Neural cell (in vitro differentiated cells): ENCODE measurements at regions not wholly inside any gene's neighbourhood (a gene's known extent, or its start where the extent isn't known, plus 50 kb on each side); places are given as distances from the start of the nearest gene placed in this dataset.

ENCODE experiments used
- H2AFZ ChIP-seq: fragments of 200-600, 300-800 bp; sonication (generic), shearing (Covaris generic); 2 replicates; pipeline ENCODE4 v1.6.0; 2014; ENCODE audit warnings: low read depth, mild to moderate bottlenecking, antibody characterized with exemption, low read length, moderate library complexity
- H3F3A ChIP-seq: fragments of 200-600 bp; shearing (Covaris generic); 2 replicates; pipeline ENCODE4 v1.6.1; 2016; ENCODE audit warnings: mild to moderate bottlenecking, moderate library complexity, mixed read lengths, antibody characterized with exemption, low read length; ENCODE audit not compliant: insufficient read depth, poor library complexity, severe bottlenecking
- H3K27ac ChIP-seq: fragments of 200-600, 300-800 bp; sonication (generic), shearing (Covaris generic); 2 replicates; pipeline ENCODE4 v1.5.1; 2014; ENCODE audit warnings: mild to moderate bottlenecking, low read length, moderate library complexity
- H3K27me3 ChIP-seq: fragments of 300-800, 200-600 bp; sonication (generic), shearing (Covaris generic); 2 replicates; pipeline ENCODE4 v1.6.0; 2014; ENCODE audit warnings: mild to moderate bottlenecking, low read depth, low read length, moderate library complexity; ENCODE audit not compliant: insufficient read depth
- H3K36me3 ChIP-seq: fragments of 300-800, 200-600 bp; sonication (generic), shearing (Covaris generic); 2 replicates; pipeline ENCODE4 v1.5.1; 2014; ENCODE audit warnings: mild to moderate bottlenecking, antibody characterized with exemption, low read length, moderate library complexity; ENCODE audit not compliant: insufficient read depth
- H3K4me2 ChIP-seq: fragments of 300-800, 200-600 bp; sonication (generic), shearing (Covaris generic); 2 replicates; pipeline ENCODE4 v1.6.0; 2014; ENCODE audit warnings: mild to moderate bottlenecking, low read length
- H3K4me3 ChIP-seq: fragments of 300-800, 200-600 bp; sonication (generic), shearing (Covaris generic); 2 replicates; pipeline ENCODE4 v1.5.1; 2014; ENCODE audit warnings: mild to moderate bottlenecking, low read length, moderate library complexity
- H3K79me2 ChIP-seq: fragments of 200-600 bp; shearing (Covaris generic); replicated peaks from 2 replicates; pipeline ENCODE4 v1.6.0; 2014; ENCODE audit warnings: mild to moderate bottlenecking, low read length, moderate library complexity; ENCODE audit not compliant: insufficient read depth
- H3K9ac ChIP-seq: fragments of 300-800, 200-600 bp; sonication (generic), shearing (Covaris generic); 2 replicates; pipeline ENCODE4 v1.6.1; 2016; ENCODE audit warnings: mild to moderate bottlenecking, low read length, mixed read lengths
- H3K9me2 ChIP-seq: fragments of 200-600 bp; shearing (Covaris generic); 2 replicates; pipeline ENCODE4 v1.6.1; 2016; ENCODE audit warnings: mild to moderate bottlenecking, low read length, mixed read lengths; ENCODE audit not compliant: insufficient read depth
- H3K9me3 ChIP-seq: fragments of 200-600, 300-800 bp; sonication (generic), shearing (Covaris generic); 2 replicates; pipeline ENCODE4 v1.6.1; 2016; ENCODE audit warnings: mild to moderate bottlenecking, mixed run types, low read length, moderate library complexity, mixed read lengths
- H4K20me1 ChIP-seq: fragments of 200-600 bp; shearing (Covaris generic); 2 replicates; pipeline ENCODE4 v1.6.1; 2016; ENCODE audit warnings: mild to moderate bottlenecking, mixed run types; ENCODE audit not compliant: insufficient read depth
- EP300 ChIP-seq: fragments of 450-650 bp; conservative IDR thresholded peaks from 2 replicates; pipeline ENCODE4 v1.6.1; 2014; ENCODE audit warnings: antibody characterized with exemption, mild to moderate bottlenecking, moderate library complexity; ENCODE audit not compliant: poor library complexity, severe bottlenecking
- EZH2 ChIP-seq: fragments of 200-600, 300-800 bp; shearing (Covaris generic), sonication (generic); IDR thresholded peaks from 2 replicates; pipeline ENCODE4 v1.6.1; 2014; ENCODE audit warnings: antibody characterized with exemption, low read length, borderline replicate concordance, mild to moderate bottlenecking; ENCODE audit not compliant: insufficient read depth, poor library complexity, severe bottlenecking
- MXI1 ChIP-seq: fragments of 450-650 bp; conservative IDR thresholded peaks from 2 replicates; pipeline ENCODE4 v1.6.1; 2014; ENCODE audit warnings: antibody characterized with exemption, mild to moderate bottlenecking; ENCODE audit not compliant: poor library complexity, severe bottlenecking
- POLR2AphosphoS5 ChIP-seq: IDR thresholded peaks from 2 replicates; pipeline ENCODE4 v1.6.1; 2012
- RAD21 ChIP-seq: fragments of 450-650 bp; conservative IDR thresholded peaks from 2 replicates; pipeline ENCODE4 v1.6.1; 2014; ENCODE audit warnings: antibody characterized with exemption, mild to moderate bottlenecking, moderate library complexity
- SMC3 ChIP-seq: fragments of 450-650 bp; conservative IDR thresholded peaks from 2 replicates; pipeline ENCODE4 v1.6.1; 2014; ENCODE audit warnings: antibody characterized with exemption, mild to moderate bottlenecking, moderate library complexity; ENCODE audit not compliant: poor library complexity
- TAF1 ChIP-seq: IDR thresholded peaks from 2 replicates; pipeline ENCODE4 v1.6.1; 2012; ENCODE audit warnings: low read depth
- TF ChIP-seq, protein P1 (sequence below): IDR thresholded peaks from 2 replicates; pipeline ENCODE4 v1.6.1; 2012; ENCODE audit warnings: borderline replicate concordance
- TF ChIP-seq, protein P2 (sequence below): fragments of 450-650 bp; IDR thresholded peaks from 2 replicates; pipeline ENCODE4 v1.5.1; 2014; ENCODE audit warnings: antibody characterized with exemption, mild to moderate bottlenecking, moderate library complexity; ENCODE audit not compliant: poor library complexity, severe bottlenecking

DNA sequence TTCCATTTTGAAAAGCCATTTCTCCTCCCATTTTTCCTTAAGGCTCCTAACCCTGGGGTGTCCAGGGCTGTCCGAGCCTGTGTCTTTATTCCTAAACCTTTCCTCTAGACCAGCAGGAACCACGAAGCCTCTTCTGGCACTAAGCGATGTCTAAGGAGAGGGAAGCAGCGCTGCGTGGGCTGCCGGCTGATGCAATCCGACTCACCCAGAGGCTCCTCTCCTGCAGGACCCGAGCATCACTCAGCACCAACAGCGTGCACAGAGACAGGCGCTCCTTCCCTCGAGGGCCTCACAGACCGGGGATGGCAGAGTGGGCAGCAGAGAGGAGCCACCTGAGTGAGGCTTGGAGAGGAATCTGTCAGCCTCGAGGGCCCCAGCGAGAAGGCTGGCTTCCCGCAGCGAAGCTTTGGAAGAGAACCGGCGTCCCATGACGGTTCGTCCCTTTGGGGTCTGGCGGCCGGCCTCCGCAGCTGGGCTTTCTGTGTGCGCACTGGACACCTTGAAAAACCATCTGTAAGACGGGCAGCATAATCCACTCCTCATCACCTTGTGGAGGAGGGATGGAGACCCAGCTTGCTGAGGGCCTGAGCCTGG lies 174.3 kb downstream of the FOXL1 start:
- Histone ChIP-seq H3K9me2 (no peaks in the 10 kb centered on the region), H2AFZ (no peak overlapping the region), H3K27ac (no peak overlapping the region), H3K79me2 (no peaks in the 10 kb centered on the region), H3K9me3 (no peaks in the 10 kb centered on the region), H4K20me1 (no peaks in the 10 kb centered on the region), H3K4me3 (no peak overlapping the region), H3F3A (no peaks in the 10 kb centered on the region), H3K4me2 (no peak overlapping the region), H3K36me3 (no peaks in the 10 kb centered on the region), H3K9ac (no peak overlapping the region), H3K27me3 (no peaks in the 10 kb centered on the region)
- TF ChIP-seq RAD21 (no peak), SMC3 (no peak), MXI1 (no peak), EZH2 (no peak), EP300 (no peak), TAF1 (no peak), POLR2AphosphoS5 (no peak)
- TF ChIP-seq, protein P1, sequence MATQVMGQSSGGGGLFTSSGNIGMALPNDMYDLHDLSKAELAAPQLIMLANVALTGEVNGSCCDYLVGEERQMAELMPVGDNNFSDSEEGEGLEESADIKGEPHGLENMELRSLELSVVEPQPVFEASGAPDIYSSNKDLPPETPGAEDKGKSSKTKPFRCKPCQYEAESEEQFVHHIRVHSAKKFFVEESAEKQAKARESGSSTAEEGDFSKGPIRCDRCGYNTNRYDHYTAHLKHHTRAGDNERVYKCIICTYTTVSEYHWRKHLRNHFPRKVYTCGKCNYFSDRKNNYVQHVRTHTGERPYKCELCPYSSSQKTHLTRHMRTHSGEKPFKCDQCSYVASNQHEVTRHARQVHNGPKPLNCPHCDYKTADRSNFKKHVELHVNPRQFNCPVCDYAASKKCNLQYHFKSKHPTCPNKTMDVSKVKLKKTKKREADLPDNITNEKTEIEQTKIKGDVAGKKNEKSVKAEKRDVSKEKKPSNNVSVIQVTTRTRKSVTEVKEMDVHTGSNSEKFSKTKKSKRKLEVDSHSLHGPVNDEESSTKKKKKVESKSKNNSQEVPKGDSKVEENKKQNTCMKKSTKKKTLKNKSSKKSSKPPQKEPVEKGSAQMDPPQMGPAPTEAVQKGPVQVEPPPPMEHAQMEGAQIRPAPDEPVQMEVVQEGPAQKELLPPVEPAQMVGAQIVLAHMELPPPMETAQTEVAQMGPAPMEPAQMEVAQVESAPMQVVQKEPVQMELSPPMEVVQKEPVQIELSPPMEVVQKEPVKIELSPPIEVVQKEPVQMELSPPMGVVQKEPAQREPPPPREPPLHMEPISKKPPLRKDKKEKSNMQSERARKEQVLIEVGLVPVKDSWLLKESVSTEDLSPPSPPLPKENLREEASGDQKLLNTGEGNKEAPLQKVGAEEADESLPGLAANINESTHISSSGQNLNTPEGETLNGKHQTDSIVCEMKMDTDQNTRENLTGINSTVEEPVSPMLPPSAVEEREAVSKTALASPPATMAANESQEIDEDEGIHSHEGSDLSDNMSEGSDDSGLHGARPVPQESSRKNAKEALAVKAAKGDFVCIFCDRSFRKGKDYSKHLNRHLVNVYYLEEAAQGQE, result no peak
- TF ChIP-seq, protein P2, sequence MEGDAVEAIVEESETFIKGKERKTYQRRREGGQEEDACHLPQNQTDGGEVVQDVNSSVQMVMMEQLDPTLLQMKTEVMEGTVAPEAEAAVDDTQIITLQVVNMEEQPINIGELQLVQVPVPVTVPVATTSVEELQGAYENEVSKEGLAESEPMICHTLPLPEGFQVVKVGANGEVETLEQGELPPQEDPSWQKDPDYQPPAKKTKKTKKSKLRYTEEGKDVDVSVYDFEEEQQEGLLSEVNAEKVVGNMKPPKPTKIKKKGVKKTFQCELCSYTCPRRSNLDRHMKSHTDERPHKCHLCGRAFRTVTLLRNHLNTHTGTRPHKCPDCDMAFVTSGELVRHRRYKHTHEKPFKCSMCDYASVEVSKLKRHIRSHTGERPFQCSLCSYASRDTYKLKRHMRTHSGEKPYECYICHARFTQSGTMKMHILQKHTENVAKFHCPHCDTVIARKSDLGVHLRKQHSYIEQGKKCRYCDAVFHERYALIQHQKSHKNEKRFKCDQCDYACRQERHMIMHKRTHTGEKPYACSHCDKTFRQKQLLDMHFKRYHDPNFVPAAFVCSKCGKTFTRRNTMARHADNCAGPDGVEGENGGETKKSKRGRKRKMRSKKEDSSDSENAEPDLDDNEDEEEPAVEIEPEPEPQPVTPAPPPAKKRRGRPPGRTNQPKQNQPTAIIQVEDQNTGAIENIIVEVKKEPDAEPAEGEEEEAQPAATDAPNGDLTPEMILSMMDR, result no peak

DNA sequence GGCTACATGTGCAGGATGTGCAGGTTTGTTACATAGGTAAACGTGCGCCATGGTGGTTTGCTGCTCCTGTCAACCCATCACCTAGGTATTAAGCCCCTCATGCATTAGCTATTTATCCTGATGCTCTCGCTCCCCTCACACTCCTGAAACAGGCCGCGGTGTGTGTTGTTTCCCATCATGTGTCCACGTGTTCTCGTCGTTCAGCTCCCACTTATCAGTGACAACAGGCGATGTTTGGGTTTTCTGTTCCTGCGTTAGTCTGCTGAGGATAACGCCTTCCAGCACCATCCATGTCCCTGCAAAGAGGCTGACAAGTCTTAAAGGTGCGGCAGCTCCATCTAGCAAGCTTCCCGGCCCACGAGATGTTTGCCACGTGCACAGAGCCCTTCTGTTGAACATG lies 175.1 kb downstream of the FOXL1 start:
- H3K9me3 ChIP-seq, result no peaks in the 10 kb centered on the region
- TF ChIP-seq MXI1 (no peak), POLR2AphosphoS5 (peak; percentile 39), RAD21 (no peak)

More for the DNA sequence above, 175.1 kb downstream of the FOXL1 start:
- no peaks in the 10 kb centered on the region for H3F3A ChIP-seq
- H3K27ac ChIP-seq, result no peak overlapping the region
- H3K9me2 ChIP-seq, result no peaks in the 10 kb centered on the region
- H3K36me3 ChIP-seq, result no peaks in the 10 kb centered on the region
- H3K27me3 ChIP-seq, result no peaks in the 10 kb centered on the region
- H2AFZ ChIP-seq, result no peak overlapping the region
- H3K79me2 ChIP-seq, result no peaks in the 10 kb centered on the region
- H4K20me1 ChIP-seq, result no peaks in the 10 kb centered on the region
- H3K4me2 ChIP-seq, result no peak overlapping the region
- no peak overlapping the region for H3K9ac ChIP-seq
- no peak overlapping the region for H3K4me3 ChIP-seq
